IMR-90 (cell line): ENCODE measurements at regions not wholly inside any gene's neighbourhood (a gene's known extent, or its start where the extent isn't known, plus 50 kb on each side); places are given as distances from the start of the nearest gene placed in this dataset.

ENCODE experiments used
- ATAC-seq: fragments of 200-7000 bp; cut with Tn5 transposase; 2 replicates; pipeline ENCODE4 v1.9.1; 2020; ENCODE audit warnings: low read depth, mild to moderate bottlenecking, moderate library complexity
- BruUV-seq: library from RNA; stranded (reverse); fragments of 400-500 nt; replicated peaks from 2 replicates; lab custom pipeline; 2021; lab: Mats Ljungman, UMichigan
- CTCF ChIA-PET: fragments of 300-600 bp; formaldehyde crosslinking; extraction: SDS; loops from one replicate; lab custom pipeline; 2021; ENCODE audit warnings: antibody characterized with exemption; lab: Yijun Ruan, JAX
- POLR2A ChIA-PET: fragments of 300-600 bp; sonication (Branson Sonifier 250); formaldehyde crosslinking; loops from one replicate; lab custom pipeline; 2022; ENCODE audit warnings: antibody characterized with exemption; ENCODE audit not compliant: unreplicated experiment; lab: Charles Lee
- DNase-seq: peaks from one replicate; pipeline ENCODE4 v3.0.0; 2013
- H2AFZ ChIP-seq: replicated peaks from 2 replicates; pipeline ENCODE3; 2013; ENCODE audit warnings: low read length, mild to moderate bottlenecking; ENCODE audit not compliant: poor library complexity
- H2AK5ac ChIP-seq: 2 replicates; pipeline ENCODE4 v1.6.1; 2013; ENCODE audit warnings: low read depth, low read length, inconsistent platforms
- H2AK9ac ChIP-seq: replicated peaks from 2 replicates; pipeline ENCODE3; 2013; ENCODE audit warnings: mild to moderate bottlenecking, low read depth, low read length, moderate library complexity; ENCODE audit not compliant: poor library complexity
- H2BK120ac ChIP-seq: 2 replicates; pipeline ENCODE4 v1.6.1; 2013; ENCODE audit warnings: low read depth, low read length, inconsistent platforms
- H2BK15ac ChIP-seq: 3 replicates; pipeline ENCODE4 v1.6.1; 2013; ENCODE audit warnings: low read depth, low read length, inconsistent platforms
- H2BK20ac ChIP-seq: 2 replicates; pipeline ENCODE4 v1.6.1; 2013; ENCODE audit warnings: low read depth, mild to moderate bottlenecking, inconsistent platforms, low read length, moderate library complexity
- H2BK5ac ChIP-seq: 2 replicates; pipeline ENCODE4 v1.6.1; 2013; ENCODE audit warnings: mild to moderate bottlenecking, low read depth, low read length, inconsistent platforms; ENCODE audit not compliant: poor library complexity, severe bottlenecking
- H3K14ac ChIP-seq: replicated peaks from 2 replicates; pipeline ENCODE4 v1.6.1; 2013; ENCODE audit warnings: low read depth, low read length, inconsistent platforms
- H3K18ac ChIP-seq: 2 replicates; pipeline ENCODE4 v1.6.1; 2013; ENCODE audit warnings: low read depth, low read length, control low read depth
- H3K23ac ChIP-seq: 2 replicates; pipeline ENCODE4 v1.6.1; 2013; ENCODE audit warnings: low read depth, low read length, inconsistent platforms
- H3K27ac ChIP-seq: 2 replicates; pipeline ENCODE4 v1.5.1; 2013; ENCODE audit warnings: mild to moderate bottlenecking, control low read depth, low read length; ENCODE audit not compliant: insufficient read depth
- H3K27me3 ChIP-seq: 2 replicates; pipeline ENCODE4 v1.6.1; 2013; ENCODE audit warnings: low read length; ENCODE audit not compliant: control insufficient read depth, insufficient read depth
- H3K36me3 ChIP-seq: 2 replicates; pipeline ENCODE4 v1.6.1; 2013; ENCODE audit warnings: low read length, mixed read lengths; ENCODE audit not compliant: control insufficient read depth, insufficient read depth
- H3K4ac ChIP-seq: 2 replicates; pipeline ENCODE4 v1.6.1; 2013; ENCODE audit warnings: low read depth, low read length, inconsistent platforms
- H3K4me1 ChIP-seq: 2 replicates; pipeline ENCODE4 v1.6.1; 2013; ENCODE audit warnings: low read length, mixed read lengths; ENCODE audit not compliant: control insufficient read depth, insufficient read depth
- H3K4me2 ChIP-seq: 2 replicates; pipeline ENCODE4 v1.6.1; 2013; ENCODE audit warnings: low read depth, mild to moderate bottlenecking, control low read depth, low read length, moderate library complexity
- H3K4me3 ChIP-seq: 2 replicates; pipeline ENCODE4 v1.5.1; 2013; ENCODE audit warnings: low read depth, mild to moderate bottlenecking, control low read depth, low read length, moderate library complexity; ENCODE audit not compliant: insufficient read depth
- H3K56ac ChIP-seq: 2 replicates; pipeline ENCODE4 v1.6.1; 2013; ENCODE audit warnings: low read length, inconsistent platforms; ENCODE audit not compliant: insufficient read depth; ENCODE audit errors: extremely low read depth
- H3K79me1 ChIP-seq, 2 experiments: 2 replicates each; pipeline ENCODE4 v1.6.1; 2013; ENCODE audit warnings: low read length in 2 of 2, inconsistent platforms in 1 of 2, low read depth in 1 of 2
- H3K9ac ChIP-seq: 2 replicates; pipeline ENCODE4 v1.6.1; 2013; ENCODE audit warnings: low read depth, low read length, control low read depth
- H3K9me1 ChIP-seq: 2 replicates; pipeline ENCODE4 v1.6.1; 2013; ENCODE audit warnings: low read length, inconsistent platforms; ENCODE audit not compliant: insufficient read depth
- H3K9me3 ChIP-seq: 2 replicates; pipeline ENCODE4 v1.6.1; 2013; ENCODE audit warnings: low read length; ENCODE audit not compliant: control insufficient read depth, insufficient read depth
- H4K20me1 ChIP-seq: 2 replicates; pipeline ENCODE4 v1.6.1; 2013; ENCODE audit warnings: low read length, inconsistent platforms; ENCODE audit not compliant: insufficient read depth
- H4K5ac ChIP-seq: 2 replicates; pipeline ENCODE4 v1.6.1; 2013; ENCODE audit warnings: mild to moderate bottlenecking, low read depth, low read length, control low read depth
- H4K8ac ChIP-seq, 2 experiments: 2 replicates each; pipeline ENCODE4 v1.6.1; 2013; ENCODE audit warnings: low read depth in 2 of 2, low read length in 2 of 2, control low read depth in 1 of 2, inconsistent platforms in 1 of 2
- H4K91ac ChIP-seq: 2 replicates; pipeline ENCODE4 v1.6.1; 2013; ENCODE audit warnings: low read depth, low read length, inconsistent platforms; ENCODE audit not compliant: insufficient read depth
- BHLHE40 ChIP-seq: fragments of 150-350 bp; IDR thresholded peaks from 2 replicates; pipeline ENCODE4 v1.6.1; 2016; ENCODE audit warnings: mild to moderate bottlenecking, low read depth, low read length
- CEBPB ChIP-seq: IDR thresholded peaks from 2 replicates; pipeline ENCODE4 v1.6.1; 2012; ENCODE audit warnings: low read depth, low read length, improper control_type of control experiment
- CHD1 ChIP-seq: IDR thresholded peaks from 2 replicates; pipeline ENCODE4 v1.6.1; 2012; ENCODE audit warnings: low read depth, low read length, improper control_type of control experiment
- CTCF ChIP-seq: conservative IDR thresholded peaks from 2 replicates; pipeline ENCODE4 v1.5.1; 2012; ENCODE audit warnings: mild to moderate bottlenecking, low read depth, low read length, improper control_type of control experiment
- ELK1 ChIP-seq: fragments of 150-350 bp; IDR thresholded peaks from 2 replicates; pipeline ENCODE4 v1.6.1; 2016; ENCODE audit warnings: low read depth, mild to moderate bottlenecking, low read length, moderate library complexity, borderline replicate concordance
- FOS ChIP-seq: fragments of 150-350 bp; IDR thresholded peaks from 2 replicates; pipeline ENCODE4 v1.6.1; 2016; ENCODE audit warnings: low read depth, low read length
- MAFK ChIP-seq: IDR thresholded peaks from 2 replicates; pipeline ENCODE4 v1.6.1; 2012; ENCODE audit warnings: low read depth, low read length, improper control_type of control experiment
- MAZ ChIP-seq: IDR thresholded peaks from 2 replicates; pipeline ENCODE4 v1.6.1; 2012; ENCODE audit warnings: low read depth, mild to moderate bottlenecking, low read length, improper control_type of control experiment, moderate library complexity, borderline replicate concordance
- MXI1 ChIP-seq: IDR thresholded peaks from 2 replicates; pipeline ENCODE4 v1.6.1; 2012; ENCODE audit warnings: low read depth, mild to moderate bottlenecking, low read length, moderate library complexity, borderline replicate concordance
- NFE2L2 ChIP-seq: fragments of 150-350 bp; IDR thresholded peaks from 2 replicates; pipeline ENCODE4 v1.6.1; 2016; ENCODE audit warnings: low read depth, mild to moderate bottlenecking, low read length
- POLR2A ChIP-seq: IDR thresholded peaks from 2 replicates; pipeline ENCODE4 v1.6.1; 2012; ENCODE audit warnings: mild to moderate bottlenecking, low read depth, low read length
- RAD21 ChIP-seq: IDR thresholded peaks from 2 replicates; pipeline ENCODE4 v1.6.1; 2012; ENCODE audit warnings: low read length, improper control_type of control experiment
- RCOR1 ChIP-seq: IDR thresholded peaks from 2 replicates; pipeline ENCODE4 v1.6.1; 2012; ENCODE audit warnings: mild to moderate bottlenecking, low read length, improper control_type of control experiment; ENCODE audit not compliant: insufficient replicate concordance
- RFX5 ChIP-seq: IDR thresholded peaks from 2 replicates; pipeline ENCODE4 v1.8.0; 2012; ENCODE audit warnings: low read depth, mild to moderate bottlenecking, low read length, moderate library complexity
- SMC3 ChIP-seq: fragments of 150-350 bp; IDR thresholded peaks from 2 replicates; pipeline ENCODE4 v1.6.1; 2016; ENCODE audit warnings: low read depth, mild to moderate bottlenecking, antibody characterized with exemption, low read length, moderate library complexity
- USF2 ChIP-seq: fragments of 150-350 bp; IDR thresholded peaks from 2 replicates; pipeline ENCODE4 v1.6.1; 2017; ENCODE audit warnings: mild to moderate bottlenecking, antibody characterized with exemption, low read length, low read depth
- WGBS, 2 experiments: methylation state at CpG; one replicate each; pipeline versions ENCODE4 v1.1.5 to v1.1.7; 2013; ENCODE audit warnings: missing lambda C conversion rate in 2 of 2; ENCODE audit not compliant: insufficient read length in 1 of 2; ENCODE audit errors: extremely low coverage in 2 of 2; 5-methylcytosine and 5-hydroxymethylcytosine counted together
- dilution Hi-C: fragments of 300-500 bp; cut with HindIII; formaldehyde crosslinking; loops from one replicate; pipeline ENCODE4 v1.14.3; 2018; ENCODE audit warnings: low sequenced_read_pairs; ENCODE audit not compliant: unreplicated experiment
- in situ Hi-C: fragments of 300-500 bp; cut with MboI; formaldehyde crosslinking; loops from 3 replicates; pipeline ENCODE4 v1.14.3; 2019; ENCODE audit warnings: low sequenced_read_pairs, inconsistent platforms, mixed read lengths
- intact Hi-C: fragments of 100-400 bp; cut with micrococcal nuclease; formaldehyde crosslinking; loops from 2 replicates; pipeline ENCODE4 v1.10.0; 2022

GRCh38 chr1:96482616-96483015, 239.0 kb upstream of the PTBP2 start:
- no peaks in the 10 kb centered on the region for H4K20me1 ChIP-seq
- intact Hi-C loops (no loop called here), in situ Hi-C loops (no loop called here), dilution Hi-C loops (no loop called here)
- no peak overlapping the region for H3K27ac ChIP-seq
- no peak overlapping the region for H3K56ac ChIP-seq
- H2BK120ac ChIP-seq: no peak overlapping the region
- no peaks in the 10 kb centered on the region for H3K9me1 ChIP-seq
- H2AK9ac ChIP-seq: no peak overlapping the region
- no peak overlapping the region for H3K23ac ChIP-seq
- H3K9ac ChIP-seq: no peak overlapping the region
- no peak overlapping the region for H2AK5ac ChIP-seq
- TF ChIP-seq MXI1 (no peak), RCOR1 (no peak), BHLHE40 (no peak), NFE2L2 (no peak), CTCF (no peak), RAD21 (no peak), SMC3 (no peak), RFX5 (no peak), MAZ (no peak), CEBPB (no peak), FOS (no peak), USF2 (no peak), ELK1 (no peak), POLR2A (no peak), MAFK (no peak), CHD1 (no peak)
- WGBS, 2 experiments: no CpG with 5 or more reads among the region's 4 CpGs
- H3K36me3 ChIP-seq: no peaks in the 10 kb centered on the region
- no peak overlapping the region for H4K8ac ChIP-seq
- H4K5ac ChIP-seq: no peak overlapping the region
- no peaks in the 10 kb centered on the region for H3K9me3 ChIP-seq
- no peak overlapping the region for H3K14ac ChIP-seq
- peaks cover 1% of the 10 kb centered on the region; the same call in 1 of the 2 replicates for H3K4me1 ChIP-seq
- ATAC-seq: no peak
- H2BK15ac ChIP-seq: no peak overlapping the region
- POLR2A ChIA-PET: no interaction called here
- CTCF ChIA-PET: interaction anchor here (0.6 kb wide), 1 partner anchor 80 kb away, joined by 4 read pairs; no protein-coding TSS in a partner anchor
- H3K4me2 ChIP-seq: no peak overlapping the region
- no peak overlapping the region for H3K4ac ChIP-seq
- no peak overlapping the region for H4K91ac ChIP-seq
- DNase-seq: no peak
- H3K4me3 ChIP-seq: no peak overlapping the region
- no TSS peak for BruUV-seq
- no peaks in the 10 kb centered on the region for H3K79me1 ChIP-seq
- no peak overlapping the region for H3K18ac ChIP-seq
- no peak overlapping the region for H2AFZ ChIP-seq
- no peaks in the 10 kb centered on the region for H3K27me3 ChIP-seq
- no peak overlapping the region for H2BK5ac ChIP-seq
- no peak overlapping the region for H2BK20ac ChIP-seq
